ENCODE measurements at regions not wholly inside any gene's neighbourhood (a gene's known extent, or its start where the extent isn't known, plus 50 kb on each side); places are given as distances from the start of the nearest gene placed in this dataset.

GRCh38 chr7:81273601-81274397, 354.9 kb upstream of the SEMA3C start:
- no peaks in the 10 kb centered on the region for H3K36me3 ChIP-seq (ENCODE audit: control insufficient read depth, insufficient read depth, low read length)
- no peaks in the 10 kb centered on the region for H3K27me3 ChIP-seq (ENCODE audit: control insufficient read depth, insufficient read depth, low read length)
- Mint-ChIP-seq H3K9me3 (peaks cover 0 to 16% (median 9%) of the 10 kb centered on the region in 7 donors), H3K36me3 (no peaks in the 10 kb centered on the region), H3K27ac (no peak overlapping the region), H3K4me3 (no peak overlapping the region), H3K4me1 (no peaks in the 10 kb centered on the region), H3K27me3 (no peaks in the 10 kb centered on the region)
- no peak for ATAC-seq (ENCODE audit: low read depth in 2 of 2)
- no peak overlapping the region for H3K27ac ChIP-seq (ENCODE audit: insufficient read depth, low read length, poor library complexity, severe bottlenecking)
- DNase-seq: no peak
- no peak overlapping the region for H3K4me3 ChIP-seq (ENCODE audit: low read depth, low read length)
- no peaks in the 10 kb centered on the region for H3K4me1 ChIP-seq (ENCODE audit: control insufficient read depth, insufficient read depth, low read length, poor library complexity, severe bottlenecking)
- H3K9me3 ChIP-seq (ENCODE audit: control insufficient read depth in 2 of 2, low read length in 2 of 2): no peaks in the 10 kb centered on the region

DNA sequence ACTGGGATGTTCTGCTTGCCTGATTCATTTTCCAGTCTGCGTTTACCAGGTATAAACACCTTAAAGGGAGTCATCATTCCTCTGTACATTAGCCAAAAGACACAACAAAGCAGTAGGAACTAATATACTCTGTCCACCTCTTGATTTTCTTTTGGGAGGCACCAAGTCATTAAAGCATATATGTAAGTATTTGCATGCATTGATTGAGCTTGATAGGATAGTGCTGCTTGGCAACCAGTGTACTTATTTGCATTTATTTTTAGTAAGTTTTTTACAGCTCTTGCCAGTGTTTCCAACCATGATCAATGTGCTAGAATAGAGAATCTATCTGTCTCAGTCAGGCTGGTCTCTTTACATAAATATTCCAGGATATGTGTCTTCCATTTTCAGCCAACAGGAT, 353.3 kb upstream of the SEMA3C start:
- Mint-ChIP-seq H3K4me3 (no peak overlapping the region), H3K4me1 (no peaks in the 10 kb centered on the region), H3K27me3 (no peaks in the 10 kb centered on the region), H3K27ac (no peak overlapping the region), H3K36me3 (no peaks in the 10 kb centered on the region), H3K9me3 (peaks cover 0 to 14% (median 9%) of the 10 kb centered on the region in 7 donors)
- Histone ChIP-seq H3K9me3 (ENCODE audit: control insufficient read depth in 2 of 2, low read length in 2 of 2) (peaks cover 0 to 3% of the 10 kb centered on the region in 2 experiments), H3K27ac (ENCODE audit: insufficient read depth, low read length, poor library complexity, severe bottlenecking) (no peak overlapping the region), H3K4me1 (ENCODE audit: control insufficient read depth, insufficient read depth, low read length, poor library complexity, severe bottlenecking) (no peaks in the 10 kb centered on the region), H3K36me3 (ENCODE audit: control insufficient read depth, insufficient read depth, low read length) (no peaks in the 10 kb centered on the region), H3K27me3 (ENCODE audit: control insufficient read depth, insufficient read depth, low read length) (no peaks in the 10 kb centered on the region), H3K4me3 (ENCODE audit: low read depth, low read length) (no peak overlapping the region)
- DNase-seq: no peak
- no peak for ATAC-seq (ENCODE audit: low read depth in 2 of 2)

DNA sequence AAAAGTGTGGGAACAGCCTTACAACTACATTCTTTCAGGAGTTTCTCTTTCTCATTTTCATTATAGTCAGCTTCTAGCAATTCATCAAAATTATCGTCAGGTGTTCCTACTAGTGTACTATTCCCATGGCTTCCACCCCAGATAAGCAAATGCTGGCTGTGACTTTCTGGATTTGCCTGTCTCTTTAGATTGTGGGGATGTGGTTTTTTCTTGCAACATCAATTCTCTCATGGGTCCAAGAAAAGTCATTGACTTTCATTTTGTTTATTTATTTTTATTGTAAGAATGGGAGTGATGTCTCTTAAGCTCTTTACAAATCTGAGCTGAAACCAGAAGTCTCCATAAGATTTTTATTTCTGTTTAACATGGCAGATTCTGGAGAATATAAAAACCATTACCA, 349.7 kb upstream of the SEMA3C start:
- Histone ChIP-seq H3K27me3 (ENCODE audit: control insufficient read depth, insufficient read depth, low read length) (no peaks in the 10 kb centered on the region), H3K4me3 (ENCODE audit: low read depth, low read length) (no peak overlapping the region), H3K36me3 (ENCODE audit: control insufficient read depth, insufficient read depth, low read length) (no peaks in the 10 kb centered on the region), H3K4me1 (ENCODE audit: control insufficient read depth, insufficient read depth, low read length, poor library complexity, severe bottlenecking) (no peaks in the 10 kb centered on the region), H3K9me3 (ENCODE audit: control insufficient read depth in 2 of 2, low read length in 2 of 2) (peaks cover 0 to 20% of the 10 kb centered on the region in 2 experiments), H3K27ac (ENCODE audit: insufficient read depth, low read length, poor library complexity, severe bottlenecking) (no peak overlapping the region)
- Mint-ChIP-seq H3K4me1 (no peaks in the 10 kb centered on the region), H3K27me3 (no peaks in the 10 kb centered on the region), H3K4me3 (no peak overlapping the region), H3K36me3 (no peaks in the 10 kb centered on the region), H3K9me3 (peaks cover 0 to 15% (median 4%) of the 10 kb centered on the region in 7 donors), H3K27ac (no peak overlapping the region)
- DNase-seq: no peak
- no peak for ATAC-seq (ENCODE audit: low read depth in 2 of 2)

GRCh38 chr7:81267508-81267907, 348.7 kb upstream of the SEMA3C start:
- DNase-seq (no peak), ATAC-seq (ENCODE audit: low read depth in 2 of 2) (no peak)
- Mint-ChIP-seq H3K27me3 (no peaks in the 10 kb centered on the region), H3K4me3 (no peak overlapping the region), H3K36me3 (no peaks in the 10 kb centered on the region), H3K4me1 (no peaks in the 10 kb centered on the region), H3K9me3 (peaks cover 0 to 15% (median 5%) of the 10 kb centered on the region in 7 donors), H3K27ac (no peak overlapping the region)
- Histone ChIP-seq H3K9me3 (ENCODE audit: control insufficient read depth in 2 of 2, low read length in 2 of 2) (peaks cover 0 to 20% of the 10 kb centered on the region in 2 experiments), H3K36me3 (ENCODE audit: control insufficient read depth, insufficient read depth, low read length) (no peaks in the 10 kb centered on the region), H3K27ac (ENCODE audit: insufficient read depth, low read length, poor library complexity, severe bottlenecking) (no peak overlapping the region), H3K4me1 (ENCODE audit: control insufficient read depth, insufficient read depth, low read length, poor library complexity, severe bottlenecking) (no peaks in the 10 kb centered on the region), H3K27me3 (ENCODE audit: control insufficient read depth, insufficient read depth, low read length) (no peaks in the 10 kb centered on the region), H3K4me3 (ENCODE audit: low read depth, low read length) (no peak overlapping the region)

DNA sequence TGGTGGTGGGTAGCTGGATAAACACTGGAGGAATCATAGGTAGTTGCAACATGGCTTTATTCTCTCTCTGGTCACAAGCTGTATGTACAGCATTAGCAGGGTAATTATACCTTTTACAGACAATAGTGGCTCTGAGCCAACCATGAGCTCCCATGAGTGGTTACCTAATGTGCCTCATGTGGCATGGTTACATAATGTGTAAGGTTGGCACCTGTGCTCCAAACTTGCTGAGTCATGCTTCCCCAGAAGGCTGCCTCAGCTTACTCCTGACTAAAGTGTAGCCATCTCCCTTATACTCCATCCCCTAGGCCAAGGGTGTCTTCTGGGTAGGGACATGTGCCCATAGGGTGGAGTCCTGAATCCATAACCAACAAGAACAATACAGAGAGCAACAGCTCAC, 345.3 kb upstream of the SEMA3C start:
- no peaks in the 10 kb centered on the region for H3K4me1 ChIP-seq (ENCODE audit: control insufficient read depth, insufficient read depth, low read length, poor library complexity, severe bottlenecking)
- H3K27me3 Mint-ChIP-seq: no peaks in the 10 kb centered on the region
- H3K9me3 ChIP-seq (ENCODE audit: control insufficient read depth in 2 of 2, low read length in 2 of 2): peaks cover 0 to 20% of the 10 kb centered on the region in 2 experiments
- H3K4me3 Mint-ChIP-seq: no peak overlapping the region
- no peaks in the 10 kb centered on the region for H3K36me3 Mint-ChIP-seq
- H3K27me3 ChIP-seq (ENCODE audit: control insufficient read depth, insufficient read depth, low read length): no peaks in the 10 kb centered on the region
- no peaks in the 10 kb centered on the region for H3K36me3 ChIP-seq (ENCODE audit: control insufficient read depth, insufficient read depth, low read length)
- no peaks in the 10 kb centered on the region for H3K4me1 Mint-ChIP-seq
- H3K27ac ChIP-seq (ENCODE audit: insufficient read depth, low read length, poor library complexity, severe bottlenecking): no peak overlapping the region
- no peak for DNase-seq
- H3K4me3 ChIP-seq (ENCODE audit: low read depth, low read length): no peak overlapping the region
- no peak overlapping the region for H3K27ac Mint-ChIP-seq
- peaks cover 0 to 26% (median 11%) of the 10 kb centered on the region in 7 donors for H3K9me3 Mint-ChIP-seq
- no peak for ATAC-seq (ENCODE audit: low read depth in 2 of 2)

DNA sequence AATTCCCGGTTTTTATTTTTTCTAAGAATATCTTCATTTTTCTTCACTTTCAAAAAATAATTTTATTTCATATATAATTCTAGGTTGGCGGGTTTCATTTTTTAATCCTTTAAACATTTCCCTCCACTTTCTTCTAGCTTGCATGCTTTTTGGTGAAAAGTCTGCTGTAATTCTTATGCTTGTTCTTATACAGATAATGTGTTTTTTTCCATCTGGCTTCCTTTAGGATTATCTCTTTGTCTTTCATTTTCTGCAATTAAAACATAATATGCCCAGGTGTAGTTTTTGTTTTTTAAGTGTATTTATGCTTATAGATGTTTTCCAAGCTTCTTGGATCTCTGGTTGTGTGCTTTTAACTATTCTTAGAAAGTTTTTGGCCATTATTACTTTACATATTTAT, 341.3 kb upstream of the SEMA3C start:
- Mint-ChIP-seq H3K4me1 (no peaks in the 10 kb centered on the region), H3K36me3 (no peaks in the 10 kb centered on the region)
- ATAC-seq (ENCODE audit: low read depth in 2 of 2): no peak

GRCh38 chr7:81256991-81257390, 338.1 kb upstream of the SEMA3C start:
- no peak for DNase-seq
- H3K9me3 Mint-ChIP-seq: peaks cover 5 to 32% (median 13%) of the 10 kb centered on the region in 7 donors

More for the DNA sequence above, 341.3 kb upstream of the SEMA3C start:
- Histone ChIP-seq H3K4me3 (ENCODE audit: low read depth, low read length) (no peak overlapping the region), H3K9me3 (ENCODE audit: control insufficient read depth in 2 of 2, low read length in 2 of 2) (peaks cover 0 to 7% of the 10 kb centered on the region in 2 experiments), H3K4me1 (ENCODE audit: control insufficient read depth, insufficient read depth, low read length, poor library complexity, severe bottlenecking) (no peaks in the 10 kb centered on the region), H3K27ac (ENCODE audit: insufficient read depth, low read length, poor library complexity, severe bottlenecking) (no peak overlapping the region), H3K36me3 (ENCODE audit: control insufficient read depth, insufficient read depth, low read length) (no peaks in the 10 kb centered on the region), H3K27me3 (ENCODE audit: control insufficient read depth, insufficient read depth, low read length) (no peaks in the 10 kb centered on the region)
- H3K4me3 Mint-ChIP-seq: no peak overlapping the region
- no peak for DNase-seq
- H3K27me3 Mint-ChIP-seq: no peaks in the 10 kb centered on the region
- H3K9me3 Mint-ChIP-seq: peaks cover 3 to 42% (median 14%) of the 10 kb centered on the region in 7 donors
- H3K27ac Mint-ChIP-seq: no peak overlapping the region

GRCh38 chr7:81248420-81248819, 329.6 kb upstream of the SEMA3C start:
- DNase-seq (no peak), ATAC-seq (ENCODE audit: low read depth in 2 of 2) (no peak)
- Mint-ChIP-seq H3K27me3 (no peaks in the 10 kb centered on the region), H3K4me3 (no peak overlapping the region), H3K9me3 (peaks cover 3 to 33% (median 6%) of the 10 kb centered on the region in 7 donors), H3K4me1 (no peaks in the 10 kb centered on the region), H3K36me3 (no peaks in the 10 kb centered on the region), H3K27ac (no peak overlapping the region)
- Histone ChIP-seq H3K4me3 (ENCODE audit: low read depth, low read length) (no peak overlapping the region), H3K27me3 (ENCODE audit: control insufficient read depth, insufficient read depth, low read length) (no peaks in the 10 kb centered on the region), H3K36me3 (ENCODE audit: control insufficient read depth, insufficient read depth, low read length) (no peaks in the 10 kb centered on the region), H3K9me3 (ENCODE audit: control insufficient read depth in 2 of 2, low read length in 2 of 2) (no peaks in the 10 kb centered on the region), H3K27ac (ENCODE audit: insufficient read depth, low read length, poor library complexity, severe bottlenecking) (no peak overlapping the region), H3K4me1 (ENCODE audit: control insufficient read depth, insufficient read depth, low read length, poor library complexity, severe bottlenecking) (no peaks in the 10 kb centered on the region)

More at GRCh38 chr7:81256991-81257390, 338.1 kb upstream of the SEMA3C start:
- Histone ChIP-seq H3K4me3 (ENCODE audit: low read depth, low read length) (no peak overlapping the region), H3K9me3 (ENCODE audit: control insufficient read depth in 2 of 2, low read length in 2 of 2) (no peaks in the 10 kb centered on the region), H3K27me3 (ENCODE audit: control insufficient read depth, insufficient read depth, low read length) (no peaks in the 10 kb centered on the region), H3K27ac (ENCODE audit: insufficient read depth, low read length, poor library complexity, severe bottlenecking) (no peak overlapping the region), H3K4me1 (ENCODE audit: control insufficient read depth, insufficient read depth, low read length, poor library complexity, severe bottlenecking) (no peaks in the 10 kb centered on the region), H3K36me3 (ENCODE audit: control insufficient read depth, insufficient read depth, low read length) (no peaks in the 10 kb centered on the region)
- no peaks in the 10 kb centered on the region for H3K36me3 Mint-ChIP-seq
- no peaks in the 10 kb centered on the region for H3K27me3 Mint-ChIP-seq
- no peak overlapping the region for H3K27ac Mint-ChIP-seq
- H3K4me1 Mint-ChIP-seq: no peaks in the 10 kb centered on the region
- ATAC-seq (ENCODE audit: low read depth in 2 of 2): no peak
- H3K4me3 Mint-ChIP-seq: no peak overlapping the region

Data from CD4-positive, CD25-positive, alpha-beta regulatory T cell (primary cell).